22Rv1 (cell line): ENCODE measurements at regions not wholly inside any gene's neighbourhood (a gene's known extent, or its start where the extent isn't known, plus 50 kb on each side); places are given as distances from the start of the nearest gene placed in this dataset.

ENCODE experiments used
- H3K27ac ChIP-seq: fragments of 450-650 bp; 2 replicates; pipeline ENCODE4 v1.5.1; 2017
- ZFX ChIP-seq: fragments of 450-650 bp; IDR thresholded peaks from 2 replicates; pipeline ENCODE4 v1.6.1; 2017; ENCODE audit warnings: antibody characterized with exemption, borderline replicate concordance
- TF ChIP-seq, protein P1 (sequence below): fragments of 450-650 bp; IDR thresholded peaks from 2 replicates; pipeline ENCODE4 v1.5.1; 2017; ENCODE audit warnings: mild to moderate bottlenecking

DNA sequence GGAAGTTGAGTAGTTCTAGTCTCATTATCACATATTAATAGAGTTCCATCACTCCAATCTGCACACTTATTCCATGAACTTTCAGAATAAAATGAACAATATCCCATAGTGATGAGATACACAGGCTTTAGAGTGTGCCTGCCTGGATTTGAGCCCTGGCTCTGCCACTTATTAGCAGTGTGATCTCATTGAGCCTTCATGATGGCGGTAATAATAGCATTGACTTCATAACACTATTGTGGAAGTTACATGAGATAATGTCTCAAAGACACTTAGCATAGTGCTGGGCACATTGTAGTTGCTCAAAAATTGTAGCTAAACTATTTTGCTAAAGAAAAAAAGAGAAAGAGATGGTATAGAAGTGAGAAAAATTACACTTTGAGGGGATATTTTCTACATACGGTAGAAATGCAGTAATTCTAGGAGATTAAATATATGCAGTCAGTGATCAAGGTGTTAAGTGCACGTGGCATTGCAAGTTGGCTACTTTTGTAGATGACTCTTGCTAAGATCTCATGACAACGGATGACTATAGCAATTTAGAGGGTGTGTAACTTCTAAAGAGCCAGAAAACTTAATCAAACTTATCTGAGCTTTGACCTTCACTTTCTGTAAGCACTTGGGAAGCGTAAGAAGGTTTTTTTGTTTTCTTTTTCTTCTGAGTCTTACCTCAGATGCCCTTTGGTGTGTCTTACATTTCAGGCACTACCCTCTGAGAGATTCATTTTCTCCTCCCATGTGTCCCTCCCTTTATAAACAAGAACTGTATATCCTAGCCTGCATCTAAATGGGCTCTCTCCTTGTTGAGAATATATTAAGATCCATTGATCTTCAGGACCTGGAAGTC, 380.6 kb upstream of the NR3C2 start:
- H3K27ac ChIP-seq: no peak overlapping the region
- TF ChIP-seq, protein P1, sequence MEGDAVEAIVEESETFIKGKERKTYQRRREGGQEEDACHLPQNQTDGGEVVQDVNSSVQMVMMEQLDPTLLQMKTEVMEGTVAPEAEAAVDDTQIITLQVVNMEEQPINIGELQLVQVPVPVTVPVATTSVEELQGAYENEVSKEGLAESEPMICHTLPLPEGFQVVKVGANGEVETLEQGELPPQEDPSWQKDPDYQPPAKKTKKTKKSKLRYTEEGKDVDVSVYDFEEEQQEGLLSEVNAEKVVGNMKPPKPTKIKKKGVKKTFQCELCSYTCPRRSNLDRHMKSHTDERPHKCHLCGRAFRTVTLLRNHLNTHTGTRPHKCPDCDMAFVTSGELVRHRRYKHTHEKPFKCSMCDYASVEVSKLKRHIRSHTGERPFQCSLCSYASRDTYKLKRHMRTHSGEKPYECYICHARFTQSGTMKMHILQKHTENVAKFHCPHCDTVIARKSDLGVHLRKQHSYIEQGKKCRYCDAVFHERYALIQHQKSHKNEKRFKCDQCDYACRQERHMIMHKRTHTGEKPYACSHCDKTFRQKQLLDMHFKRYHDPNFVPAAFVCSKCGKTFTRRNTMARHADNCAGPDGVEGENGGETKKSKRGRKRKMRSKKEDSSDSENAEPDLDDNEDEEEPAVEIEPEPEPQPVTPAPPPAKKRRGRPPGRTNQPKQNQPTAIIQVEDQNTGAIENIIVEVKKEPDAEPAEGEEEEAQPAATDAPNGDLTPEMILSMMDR: no peak
- no peak for TF ChIP-seq ZFX

GRCh38 chr4:148814030-148814429, 371.8 kb upstream of the NR3C2 start:
- TF ChIP-seq, protein P1: no peak
- no peak overlapping the region for H3K27ac ChIP-seq

- no peak overlapping the region for H3K27ac ChIP-seq
- TF ChIP-seq, protein P1: no peak
- no peak for TF ChIP-seq ZFX
Measured at GRCh38 chr4:148813289-148813688, 371.1 kb upstream of the NR3C2 start.

DNA sequence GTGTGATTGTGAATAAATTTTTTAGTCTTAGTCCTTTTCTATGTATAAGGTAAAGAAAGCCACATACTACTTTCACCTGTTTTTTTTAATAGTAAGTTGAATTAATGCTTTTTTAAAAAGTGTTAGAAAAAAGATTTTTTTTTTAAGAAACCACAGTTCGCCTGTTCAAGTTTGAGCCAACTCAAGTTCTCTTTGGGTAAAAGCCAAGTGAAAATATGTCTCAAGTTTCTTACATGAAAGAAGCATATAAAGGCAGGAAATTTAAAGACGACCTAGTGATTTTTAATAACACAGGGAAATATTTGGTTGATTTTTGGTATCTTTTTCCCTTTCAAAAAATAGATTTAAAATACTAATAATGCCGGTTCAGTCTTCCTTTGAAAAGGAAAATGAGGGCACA, 369.9 kb upstream of the NR3C2 start:
- no peak for TF ChIP-seq ZFX
- TF ChIP-seq, protein P1: no peak
- H3K27ac ChIP-seq: no peak overlapping the region

DNA sequence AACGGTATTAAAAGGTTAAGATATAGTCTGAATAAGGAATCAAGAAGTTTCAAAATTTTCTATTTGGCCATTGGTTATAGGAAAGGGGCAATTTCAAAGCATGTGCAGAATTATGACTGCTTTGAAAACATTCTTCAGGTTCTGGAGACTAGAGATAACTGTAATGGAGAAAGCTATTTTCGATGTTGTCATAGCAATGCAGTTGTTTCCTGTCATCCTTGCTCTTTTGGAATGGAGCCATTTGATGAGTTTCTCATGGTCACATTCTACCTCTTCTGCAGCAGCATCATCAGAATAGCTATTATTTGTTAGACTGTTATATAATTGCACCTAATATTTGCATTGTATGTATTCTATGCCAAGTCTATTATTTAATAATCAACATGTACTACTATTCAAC, 368.2 kb upstream of the NR3C2 start:
- TF ChIP-seq ZFX: no peak
- TF ChIP-seq, protein P1: no peak
- H3K27ac ChIP-seq: no peak overlapping the region

DNA sequence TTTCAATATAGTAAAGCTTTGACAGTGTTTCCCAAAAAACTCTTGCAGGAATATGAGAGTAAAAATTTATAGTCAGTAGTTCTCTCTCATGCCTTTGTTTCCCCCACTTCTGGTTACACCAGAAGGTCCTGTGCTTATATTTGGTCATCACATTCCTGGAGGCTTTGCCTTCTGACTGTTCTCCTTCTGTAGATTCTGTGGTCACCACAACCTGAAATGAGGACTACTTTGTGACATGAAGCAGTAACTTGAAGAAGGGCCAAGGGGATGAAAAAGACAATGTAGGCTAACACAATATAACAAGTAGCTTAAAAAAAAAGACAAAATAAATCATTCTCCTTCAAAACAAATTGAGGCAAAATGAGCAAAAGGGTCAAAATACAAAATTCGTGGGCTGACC, 366.2 kb upstream of the NR3C2 start:
- H3K27ac ChIP-seq: no peak overlapping the region

DNA sequence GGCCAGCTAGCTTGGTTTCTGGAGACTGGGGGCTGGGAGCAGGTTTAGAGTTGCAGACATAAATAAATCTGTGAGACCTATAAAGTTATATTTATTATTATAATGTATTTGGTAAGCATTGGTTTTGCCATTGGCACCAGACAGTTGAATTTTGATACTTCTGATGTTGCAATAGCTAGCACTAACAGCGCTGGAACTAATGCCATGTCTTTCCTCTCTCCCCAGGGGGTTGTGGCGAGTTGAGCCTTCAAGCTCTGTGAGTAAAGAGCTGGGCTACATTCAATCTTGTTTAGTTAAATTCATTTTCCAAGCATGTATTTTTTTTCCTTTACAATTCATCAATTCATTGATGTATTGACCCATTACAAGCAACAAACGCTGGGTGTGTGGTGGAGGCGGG, 358.7 kb upstream of the NR3C2 start:
- no peak for TF ChIP-seq ZFX
- TF ChIP-seq, protein P1: no peak
- H3K27ac ChIP-seq: no peak overlapping the region

More for the DNA sequence above, 366.2 kb upstream of the NR3C2 start:
- TF ChIP-seq, protein P1: no peak
- no peak for TF ChIP-seq ZFX
